OCI-LY1 (cell line): ENCODE measurements at regions not wholly inside any gene's neighbourhood (a gene's known extent, or its start where the extent isn't known, plus 50 kb on each side); places are given as distances from the start of the nearest gene placed in this dataset.

ENCODE experiments used
- H2AFZ ChIP-seq: fragments of 200-600 bp; sonication (generic), shearing (Covaris generic); 2 replicates; pipeline ENCODE4 v1.6.0; 2014; ENCODE audit warnings: antibody characterized with exemption, mild to moderate bottlenecking, low read length
- H3F3A ChIP-seq: fragments of 200-600 bp; sonication (generic), shearing (Covaris generic); 2 replicates; pipeline ENCODE4 v1.6.0; 2014; ENCODE audit warnings: mild to moderate bottlenecking, antibody characterized with exemption, low read length, moderate library complexity; ENCODE audit not compliant: insufficient read depth
- H3K27ac ChIP-seq: fragments of 200-600 bp; sonication (generic); 2 replicates; pipeline ENCODE4 v1.5.1; 2014; ENCODE audit warnings: low read length, mixed run types, mild to moderate bottlenecking, low read depth; ENCODE audit not compliant: poor library complexity, severe bottlenecking
- H3K27me3 ChIP-seq: fragments of 200-600 bp; sonication (generic); 2 replicates; pipeline ENCODE4 v1.6.0; 2014; ENCODE audit warnings: antibody characterized with exemption, mild to moderate bottlenecking, low read length, moderate library complexity; ENCODE audit not compliant: insufficient read depth
- H3K36me3 ChIP-seq: fragments of 200-600 bp; sonication (generic); 2 replicates; pipeline ENCODE4 v1.6.1; 2014; ENCODE audit warnings: mild to moderate bottlenecking, antibody characterized with exemption, low read length, moderate library complexity, mixed read lengths; ENCODE audit not compliant: insufficient read depth
- H3K4me1 ChIP-seq: fragments of 200-600 bp; sonication (generic); 2 replicates; pipeline ENCODE4 v1.5.1; 2014; ENCODE audit warnings: mild to moderate bottlenecking, low read length, moderate library complexity; ENCODE audit not compliant: insufficient read depth, severe bottlenecking
- H3K4me2 ChIP-seq: fragments of 200-600 bp; sonication (generic), shearing (Covaris generic); 2 replicates; pipeline ENCODE4 v1.6.1; 2014; ENCODE audit warnings: low read length
- H3K4me3 ChIP-seq: fragments of 200-600 bp; sonication (generic); 2 replicates; pipeline ENCODE4 v1.5.1; 2014; ENCODE audit warnings: low read length, low read depth, mild to moderate bottlenecking, mixed read lengths; ENCODE audit not compliant: poor library complexity, severe bottlenecking
- H3K79me2 ChIP-seq: fragments of 200-600 bp; shearing (Covaris generic); 2 replicates; pipeline ENCODE4 v1.6.1; 2016; ENCODE audit warnings: mixed run types, low read length, mixed read lengths; ENCODE audit not compliant: insufficient read depth
- H3K9ac ChIP-seq: fragments of 200-600 bp; sonication (generic), shearing (Covaris generic); 2 replicates; pipeline ENCODE4 v1.6.1; 2014; ENCODE audit warnings: mild to moderate bottlenecking, low read length, mixed read lengths
- H3K9me2 ChIP-seq: fragments of 200-600 bp; sonication (generic), shearing (Covaris generic); 2 replicates; pipeline ENCODE4 v1.6.1; 2014; ENCODE audit warnings: low read depth, mild to moderate bottlenecking, low read length, mixed read lengths
- H3K9me3 ChIP-seq: fragments of 200-600 bp; shearing (Covaris generic); 2 replicates; pipeline ENCODE4 v1.6.1; 2014; ENCODE audit warnings: low read length, mixed read lengths
- H4K20me1 ChIP-seq: fragments of 200-600 bp; sonication (generic), shearing (Covaris generic); 2 replicates; pipeline ENCODE4 v1.6.0; 2016; ENCODE audit warnings: mild to moderate bottlenecking, low read length; ENCODE audit not compliant: insufficient read depth
- CTCF ChIP-seq: fragments of 200-600 bp; sonication (generic), shearing (Covaris generic); IDR thresholded peaks from 2 replicates; pipeline ENCODE4 v1.5.1; 2017; ENCODE audit warnings: mild to moderate bottlenecking, antibody characterized with exemption, low read length, moderate library complexity, mixed read lengths
- EZH2 ChIP-seq: fragments of 200-600 bp; sonication (generic), shearing (Covaris generic); IDR thresholded peaks from 2 replicates; pipeline ENCODE4 v1.8.0; 2017; ENCODE audit warnings: borderline replicate concordance, mixed run types, mild to moderate bottlenecking, antibody characterized with exemption, low read length, moderate library complexity, mixed read lengths

GRCh38 chr14:104461676-104462449 is 117.7 kb upstream of the C14orf180 start:
- no peaks in the 10 kb centered on the region for H3K9me3 ChIP-seq
- no peaks in the 10 kb centered on the region for H3K9me2 ChIP-seq
- no peaks in the 10 kb centered on the region for H3K36me3 ChIP-seq
- no peaks in the 10 kb centered on the region for H3K79me2 ChIP-seq
- no peak overlapping the region for H3K27ac ChIP-seq
- no peak overlapping the region for H3K9ac ChIP-seq
- H3K4me2 ChIP-seq: no peak overlapping the region
- no peaks in the 10 kb centered on the region for H3K27me3 ChIP-seq
- H4K20me1 ChIP-seq: no peaks in the 10 kb centered on the region
- TF ChIP-seq EZH2: no peak
- no peak for TF ChIP-seq CTCF
- no peaks in the 10 kb centered on the region for H3F3A ChIP-seq
- no peaks in the 10 kb centered on the region for H3K4me1 ChIP-seq
- H3K4me3 ChIP-seq: no peak overlapping the region
- H2AFZ ChIP-seq: no peak overlapping the region

- no peaks in the 10 kb centered on the region for H3K9me2 ChIP-seq
- no peaks in the 10 kb centered on the region for H3K27me3 ChIP-seq
- no peaks in the 10 kb centered on the region for H3F3A ChIP-seq
- no peak overlapping the region for H3K4me2 ChIP-seq
- H2AFZ ChIP-seq: no peak overlapping the region
- no peaks in the 10 kb centered on the region for H3K79me2 ChIP-seq
- no peaks in the 10 kb centered on the region for H4K20me1 ChIP-seq
- H3K27ac ChIP-seq: no peak overlapping the region
- H3K9ac ChIP-seq: no peak overlapping the region
- H3K4me1 ChIP-seq: no peaks in the 10 kb centered on the region
- H3K36me3 ChIP-seq: no peaks in the 10 kb centered on the region
- no peaks in the 10 kb centered on the region for H3K9me3 ChIP-seq
- no peak for TF ChIP-seq CTCF
- no peak for TF ChIP-seq EZH2
- no peak overlapping the region for H3K4me3 ChIP-seq
Measured at GRCh38 chr14:104462651-104463630, 116.6 kb upstream of the C14orf180 start.

- no peaks in the 10 kb centered on the region for H3K79me2 ChIP-seq
- no peak overlapping the region for H3K4me3 ChIP-seq
Measured at GRCh38 chr14:104464907-104465306, 114.7 kb upstream of the C14orf180 start.

More at GRCh38 chr14:104464907-104465306, 114.7 kb upstream of the C14orf180 start:
- H3K36me3 ChIP-seq: no peaks in the 10 kb centered on the region
- H3K27ac ChIP-seq: no peak overlapping the region
- H2AFZ ChIP-seq: no peak overlapping the region
- H3K4me1 ChIP-seq: no peaks in the 10 kb centered on the region
- no peaks in the 10 kb centered on the region for H3K9me2 ChIP-seq
- H3F3A ChIP-seq: no peaks in the 10 kb centered on the region
- H3K9me3 ChIP-seq: no peaks in the 10 kb centered on the region
- no peaks in the 10 kb centered on the region; the same call in 1 of the 2 replicates for H3K27me3 ChIP-seq
- TF ChIP-seq EZH2 (no peak), CTCF (no peak)
- H3K9ac ChIP-seq: no peak overlapping the region
- no peak overlapping the region for H3K4me2 ChIP-seq
- H4K20me1 ChIP-seq: no peaks in the 10 kb centered on the region
